ENCODE measurements at regions not wholly inside any gene's neighbourhood (a gene's known extent, or its start where the extent isn't known, plus 50 kb on each side); places are given as distances from the start of the nearest gene placed in this dataset.

DNA sequence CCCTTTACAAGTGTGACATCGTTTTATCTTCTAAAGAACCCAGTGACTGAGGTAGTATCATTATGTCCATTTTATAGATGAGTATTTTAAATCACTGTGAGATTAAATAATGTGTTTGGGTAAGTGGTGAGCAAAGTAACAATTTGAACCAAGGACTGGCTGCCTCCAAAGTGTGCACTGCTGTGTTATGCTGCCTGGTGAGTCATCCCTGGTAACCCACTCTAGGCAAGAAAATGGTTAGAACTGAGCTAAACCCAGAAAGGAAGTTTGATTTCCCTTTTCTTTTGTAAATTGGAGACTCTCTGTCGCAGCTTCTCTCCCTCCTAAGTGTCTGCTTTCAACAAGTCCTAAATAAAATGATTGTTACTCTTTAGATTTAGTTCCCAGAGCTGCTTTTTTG, 342.8 kb upstream of the KAZN start:
- no peak for TF ChIP-seq YY1 (IDR thresholded peaks at IDR 0.05; ENCODE audit: low read depth)
- no peak for TF ChIP-seq TAF1 (IDR thresholded peaks at IDR 0.05; ENCODE audit: low read depth)
- TF ChIP-seq ZBTB7A (IDR thresholded peaks at IDR 0.05; ENCODE audit: low read depth), result no peak
